ENCODE measurements at regions not wholly inside any gene's neighbourhood (a gene's known extent, or its start where the extent isn't known, plus 50 kb on each side); places are given as distances from the start of the nearest gene placed in this dataset.

- Mint-ChIP-seq H3K4me3 (no peak overlapping the region), H3K9me3 (peaks cover 0 to 2% (median 0%) of the 10 kb centered on the region in 3 donors), H3K36me3 (no peaks in the 10 kb centered on the region), H3K27ac (no peak overlapping the region), H3K4me1 (peaks cover 5 to 11% (median 7%) of the 10 kb centered on the region in 3 donors), H3K27me3 (peaks cover 3 to 4% of the 10 kb centered on the region in 2 donors)
- Histone ChIP-seq H3K27me3 (replicated peaks in 1 of 2; ENCODE audit: control insufficient read depth in 2 of 2, extremely low read depth in 1 of 2, insufficient read depth in 2 of 2, low read length in 1 of 2) (peaks cover 0 to 3% of the 10 kb centered on the region in 2 experiments), H3K36me3 (ENCODE audit: control insufficient read depth in 2 of 2, extremely low read depth in 1 of 2, insufficient read depth in 1 of 2, low read length in 1 of 2) (no peaks in the 10 kb centered on the region), H3K9me3 (no peaks in the 10 kb centered on the region), H3K4me1 (ENCODE audit: control insufficient read depth in 1 of 2, extremely low read depth in 1 of 2, insufficient read depth in 2 of 2, low read length in 2 of 2) (peaks cover 0 to 3% of the 10 kb centered on the region in 2 experiments), H3K27ac (ENCODE audit: low read length) (no peak overlapping the region), H3K4me3 (ENCODE audit: control insufficient read depth in 1 of 2, extremely low read depth in 1 of 2, low read length in 1 of 2) (no peak overlapping the region)
- ATAC-seq (replicated peaks in 1 of 4) (no peak), DNase-seq (no peak)
- WGBS (ENCODE audit: insufficient coverage) = 56% methylated on average over 4 of the region's 8 CpGs
- CTCF ChIA-PET = no interaction called here
- POLR2A ChIA-PET = interaction anchor here in 1 of 2 donors (0.6 kb wide), 1 partner anchor 71 kb away, joined by 3 read pairs; no protein-coding TSS in a partner anchor
Measured at GRCh38 chr5:174424219-174425053, 299.9 kb upstream of the MSX2 start.

GRCh38 chr5:174425271-174425963, 299.0 kb upstream of the MSX2 start:
- peaks cover 0 to 3% of the 10 kb centered on the region in 2 experiments for H3K27me3 ChIP-seq (replicated peaks in 1 of 2; ENCODE audit: control insufficient read depth in 2 of 2, extremely low read depth in 1 of 2, insufficient read depth in 2 of 2, low read length in 1 of 2)
- Mint-ChIP-seq H3K4me3 (no peak overlapping the region), H3K27me3 (peaks cover 0 to 4% of the 10 kb centered on the region in 2 donors), H3K36me3 (no peaks in the 10 kb centered on the region), H3K9me3 (peaks cover 0 to 4% (median 0%) of the 10 kb centered on the region in 3 donors), H3K4me1 (peaks cover 0 to 6% (median 0%) of the 10 kb centered on the region in 3 donors), H3K27ac (no peak overlapping the region)
- ATAC-seq (replicated peaks in 1 of 4) (no peak), DNase-seq (no peak)
- POLR2A ChIA-PET = no interaction called here
- H3K36me3 ChIP-seq (ENCODE audit: control insufficient read depth in 2 of 2, extremely low read depth in 1 of 2, insufficient read depth in 1 of 2, low read length in 1 of 2) = no peaks in the 10 kb centered on the region
- CTCF ChIA-PET = interaction anchor here in 1 of 2 donors (0.8 kb wide), 1 partner anchor 511 kb away, joined by 3 read pairs; no protein-coding TSS in a partner anchor
- no peaks in the 10 kb centered on the region for H3K4me1 ChIP-seq (ENCODE audit: control insufficient read depth in 1 of 2, extremely low read depth in 1 of 2, insufficient read depth in 2 of 2, low read length in 2 of 2)
- H3K9me3 ChIP-seq = no peaks in the 10 kb centered on the region
- WGBS (ENCODE audit: insufficient coverage) = 30% methylated on average over 4 of the region's 6 CpGs
- no peak overlapping the region for H3K4me3 ChIP-seq (ENCODE audit: control insufficient read depth in 1 of 2, extremely low read depth in 1 of 2, low read length in 1 of 2)
- no peak overlapping the region for H3K27ac ChIP-seq (ENCODE audit: low read length)

- Histone ChIP-seq H3K4me3 (ENCODE audit: control insufficient read depth in 1 of 2, extremely low read depth in 1 of 2, low read length in 1 of 2) (no peak overlapping the region), H3K27me3 (replicated peaks in 1 of 2; ENCODE audit: control insufficient read depth in 2 of 2, extremely low read depth in 1 of 2, insufficient read depth in 2 of 2, low read length in 1 of 2) (peaks cover 0 to 3% of the 10 kb centered on the region in 2 experiments), H3K27ac (ENCODE audit: low read length) (no peak overlapping the region), H3K9me3 (no peaks in the 10 kb centered on the region), H3K36me3 (ENCODE audit: control insufficient read depth in 2 of 2, extremely low read depth in 1 of 2, insufficient read depth in 1 of 2, low read length in 1 of 2) (no peaks in the 10 kb centered on the region), H3K4me1 (ENCODE audit: control insufficient read depth in 1 of 2, extremely low read depth in 1 of 2, insufficient read depth in 2 of 2, low read length in 2 of 2) (peaks cover 0 to 4% of the 10 kb centered on the region in 2 experiments)
- DNase-seq = no peak
- POLR2A ChIA-PET = no interaction called here
- no peak overlapping the region for H3K27ac Mint-ChIP-seq
- peaks cover 0 to 4% (median 0%) of the 10 kb centered on the region in 3 donors for H3K9me3 Mint-ChIP-seq
- H3K27me3 Mint-ChIP-seq = peaks cover 0 to 4% of the 10 kb centered on the region in 2 donors
- ATAC-seq (replicated peaks in 1 of 4) = no peak
- no peaks in the 10 kb centered on the region for H3K36me3 Mint-ChIP-seq
- CTCF ChIA-PET = interaction anchor here in 1 of 2 donors (0.6 to 0.8 kb wide), 2 partner anchors 453 to 510 kb away, joined by 3 to 4 read pairs; no protein-coding TSS in a partner anchor
- no CpG with 5 or more reads among the region's 5 CpGs for WGBS (ENCODE audit: insufficient coverage)
- no peak overlapping the region for H3K4me3 Mint-ChIP-seq
- H3K4me1 Mint-ChIP-seq = peaks cover 0 to 6% (median 0%) of the 10 kb centered on the region in 3 donors
Measured at GRCh38 chr5:174425964-174426290, 298.5 kb upstream of the MSX2 start.

GRCh38 chr5:174426388-174426787, 298.0 kb upstream of the MSX2 start:
- H3K9me3 ChIP-seq = no peaks in the 10 kb centered on the region
- peaks cover 0 to 4% (median 0%) of the 10 kb centered on the region in 3 donors for H3K9me3 Mint-ChIP-seq
- H3K27ac ChIP-seq (ENCODE audit: low read length) = no peak overlapping the region
- H3K27me3 Mint-ChIP-seq = peaks cover 0 to 4% of the 10 kb centered on the region in 2 donors
- no peak overlapping the region for H3K4me3 ChIP-seq (ENCODE audit: control insufficient read depth in 1 of 2, extremely low read depth in 1 of 2, low read length in 1 of 2)
- no peaks in the 10 kb centered on the region for H3K36me3 ChIP-seq (ENCODE audit: control insufficient read depth in 2 of 2, extremely low read depth in 1 of 2, insufficient read depth in 1 of 2, low read length in 1 of 2)
- WGBS (ENCODE audit: insufficient coverage) = no CpG with 5 or more reads among the region's 1 CpG
- H3K27me3 ChIP-seq (replicated peaks in 1 of 2; ENCODE audit: control insufficient read depth in 2 of 2, extremely low read depth in 1 of 2, insufficient read depth in 2 of 2, low read length in 1 of 2) = peaks cover 0 to 3% of the 10 kb centered on the region in 2 experiments
- no peaks in the 10 kb centered on the region for H3K36me3 Mint-ChIP-seq
- ATAC-seq (replicated peaks in 1 of 4) = no peak
- no peak for DNase-seq
- CTCF ChIA-PET = interaction anchor here in 1 of 2 donors (0.6 to 1.5 kb wide), 2 partner anchors 9 to 453 kb away, joined by 3 to 4 read pairs; no protein-coding TSS in a partner anchor
- no peak overlapping the region for H3K4me3 Mint-ChIP-seq
- POLR2A ChIA-PET = no interaction called here
- H3K4me1 ChIP-seq (ENCODE audit: control insufficient read depth in 1 of 2, extremely low read depth in 1 of 2, insufficient read depth in 2 of 2, low read length in 2 of 2) = peaks cover 0 to 5% of the 10 kb centered on the region in 2 experiments
- no peak overlapping the region for H3K27ac Mint-ChIP-seq
- peaks cover 0 to 10% (median 2%) of the 10 kb centered on the region in 3 donors for H3K4me1 Mint-ChIP-seq

- H3K27ac ChIP-seq (ENCODE audit: low read length) = no peak overlapping the region
- peaks cover 0 to 9% of the 10 kb centered on the region in 2 experiments for H3K4me1 ChIP-seq (ENCODE audit: control insufficient read depth in 1 of 2, extremely low read depth in 1 of 2, insufficient read depth in 2 of 2, low read length in 2 of 2)
- H3K9me3 ChIP-seq = no peaks in the 10 kb centered on the region
- ChIA-PET POLR2A (no interaction called here), CTCF (interaction anchor here in 1 of 2 donors (1.5 kb wide), 1 partner anchor 10 kb away, joined by 3 read pairs; no protein-coding TSS in a partner anchor)
- Mint-ChIP-seq H3K27me3 (peaks cover 0 to 4% of the 10 kb centered on the region in 2 donors), H3K4me1 (peaks cover 0 to 12% (median 4%) of the 10 kb centered on the region in 3 donors), H3K36me3 (no peaks in the 10 kb centered on the region), H3K9me3 (peaks cover 0 to 4% (median 0%) of the 10 kb centered on the region in 3 donors), H3K27ac (no peak overlapping the region), H3K4me3 (no peak overlapping the region)
- WGBS (ENCODE audit: insufficient coverage) = 74% methylated on average over 3 of the region's 4 CpGs
- DNase-seq (no peak), ATAC-seq (replicated peaks in 1 of 4) (no peak)
- no peaks in the 10 kb centered on the region for H3K36me3 ChIP-seq (ENCODE audit: control insufficient read depth in 2 of 2, extremely low read depth in 1 of 2, insufficient read depth in 1 of 2, low read length in 1 of 2)
- no peak overlapping the region for H3K4me3 ChIP-seq (ENCODE audit: control insufficient read depth in 1 of 2, extremely low read depth in 1 of 2, low read length in 1 of 2)
- H3K27me3 ChIP-seq (replicated peaks in 1 of 2; ENCODE audit: control insufficient read depth in 2 of 2, extremely low read depth in 1 of 2, insufficient read depth in 2 of 2, low read length in 1 of 2) = peaks cover 0 to 3% of the 10 kb centered on the region in 2 experiments
Measured at GRCh38 chr5:174426851-174427250, 297.5 kb upstream of the MSX2 start.

- Histone ChIP-seq H3K4me1 (ENCODE audit: control insufficient read depth in 1 of 2, extremely low read depth in 1 of 2, insufficient read depth in 2 of 2, low read length in 2 of 2) (peaks cover 0 to 9% of the 10 kb centered on the region in 2 experiments), H3K36me3 (ENCODE audit: control insufficient read depth in 2 of 2, extremely low read depth in 1 of 2, insufficient read depth in 1 of 2, low read length in 1 of 2) (no peaks in the 10 kb centered on the region), H3K27ac (ENCODE audit: low read length) (no peak overlapping the region), H3K9me3 (no peaks in the 10 kb centered on the region), H3K4me3 (ENCODE audit: control insufficient read depth in 1 of 2, extremely low read depth in 1 of 2, low read length in 1 of 2) (no peak overlapping the region), H3K27me3 (replicated peaks in 1 of 2; ENCODE audit: control insufficient read depth in 2 of 2, extremely low read depth in 1 of 2, insufficient read depth in 2 of 2, low read length in 1 of 2) (peaks cover 0 to 3% of the 10 kb centered on the region in 2 experiments)
- peaks cover 0 to 12% (median 4%) of the 10 kb centered on the region in 3 donors for H3K4me1 Mint-ChIP-seq
- CTCF ChIA-PET = interaction anchor here in 1 of 2 donors (1.5 kb wide), 1 partner anchor 10 kb away, joined by 3 read pairs; no protein-coding TSS in a partner anchor
- WGBS (ENCODE audit: insufficient coverage) = 69% methylated on average over 3 of the region's 5 CpGs
- H3K27ac Mint-ChIP-seq = no peak overlapping the region
- no peak overlapping the region for H3K4me3 Mint-ChIP-seq
- DNase-seq (no peak), ATAC-seq (replicated peaks in 1 of 4) (no peak)
- H3K36me3 Mint-ChIP-seq = no peaks in the 10 kb centered on the region
- H3K9me3 Mint-ChIP-seq = peaks cover 0 to 4% (median 0%) of the 10 kb centered on the region in 3 donors
- POLR2A ChIA-PET = no interaction called here
- peaks cover 0 to 4% of the 10 kb centered on the region in 2 donors for H3K27me3 Mint-ChIP-seq
Measured at GRCh38 chr5:174427304-174427703, 297.1 kb upstream of the MSX2 start.

Measured in T-cell (primary cell).